BE2C (cell line): ENCODE measurements at regions not wholly inside any gene's neighbourhood (a gene's known extent, or its start where the extent isn't known, plus 50 kb on each side); places are given as distances from the start of the nearest gene placed in this dataset.

Experiments used
- DNase-seq: peaks from one replicate; pipeline ENCODE4 v3.0.0-alpha.2; 2020
- H3K27me3 ChIP-seq: fragments of 250-450 bp; sonication (Bioruptor Pico); 2 replicates; pipeline ENCODE4 v1.5.1; 2020; ENCODE audit warnings: mild to moderate bottlenecking
- H3K36me3 ChIP-seq: fragments of 250-450 bp; sonication (Bioruptor Pico); 2 replicates; pipeline ENCODE4 v1.5.1; 2020; ENCODE audit warnings: mild to moderate bottlenecking
- H3K4me1 ChIP-seq: fragments of 250-450 bp; sonication (Bioruptor Pico); 2 replicates; pipeline ENCODE4 v1.5.1; 2020
- H3K4me3 ChIP-seq: 2 replicates; pipeline ENCODE4 v1.5.1; 2011; ENCODE audit warnings: low read depth, low read length
- H3K9me3 ChIP-seq: fragments of 250-450 bp; sonication (Bioruptor Pico); 2 replicates; pipeline ENCODE4 v1.5.1; 2020
- TF ChIP-seq, protein P1 (sequence below): IDR thresholded peaks from 2 replicates; pipeline ENCODE4 v1.5.1; 2012; ENCODE audit warnings: mild to moderate bottlenecking, low read depth, low read length

DNA sequence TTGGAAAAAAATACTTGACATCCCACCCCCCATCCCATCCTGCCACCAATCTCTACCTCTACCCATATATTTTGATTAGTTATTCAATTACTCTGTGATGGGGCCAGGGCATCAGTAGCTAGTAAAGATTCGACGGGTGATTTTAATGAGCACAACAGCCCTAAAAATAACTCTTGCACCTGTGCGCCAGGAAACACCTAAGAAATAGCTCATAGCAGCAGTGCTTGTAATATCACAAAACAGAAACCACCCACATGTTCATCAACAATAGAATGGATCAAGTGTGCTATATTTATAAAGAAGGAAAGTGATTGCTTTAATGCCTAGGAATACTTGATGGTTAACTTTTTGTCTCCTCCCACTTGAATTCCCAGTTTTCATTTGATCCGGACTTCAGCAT lies 225.6 kb upstream of the LCORL start:
- H3K36me3 ChIP-seq, result no peaks in the 10 kb centered on the region
- no peaks in the 10 kb centered on the region; the same call in 1 of the 2 replicates for H3K9me3 ChIP-seq
- TF ChIP-seq, protein P1, sequence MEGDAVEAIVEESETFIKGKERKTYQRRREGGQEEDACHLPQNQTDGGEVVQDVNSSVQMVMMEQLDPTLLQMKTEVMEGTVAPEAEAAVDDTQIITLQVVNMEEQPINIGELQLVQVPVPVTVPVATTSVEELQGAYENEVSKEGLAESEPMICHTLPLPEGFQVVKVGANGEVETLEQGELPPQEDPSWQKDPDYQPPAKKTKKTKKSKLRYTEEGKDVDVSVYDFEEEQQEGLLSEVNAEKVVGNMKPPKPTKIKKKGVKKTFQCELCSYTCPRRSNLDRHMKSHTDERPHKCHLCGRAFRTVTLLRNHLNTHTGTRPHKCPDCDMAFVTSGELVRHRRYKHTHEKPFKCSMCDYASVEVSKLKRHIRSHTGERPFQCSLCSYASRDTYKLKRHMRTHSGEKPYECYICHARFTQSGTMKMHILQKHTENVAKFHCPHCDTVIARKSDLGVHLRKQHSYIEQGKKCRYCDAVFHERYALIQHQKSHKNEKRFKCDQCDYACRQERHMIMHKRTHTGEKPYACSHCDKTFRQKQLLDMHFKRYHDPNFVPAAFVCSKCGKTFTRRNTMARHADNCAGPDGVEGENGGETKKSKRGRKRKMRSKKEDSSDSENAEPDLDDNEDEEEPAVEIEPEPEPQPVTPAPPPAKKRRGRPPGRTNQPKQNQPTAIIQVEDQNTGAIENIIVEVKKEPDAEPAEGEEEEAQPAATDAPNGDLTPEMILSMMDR, result no peak
- no peaks in the 10 kb centered on the region; the same call in none of the 2 replicates for H3K27me3 ChIP-seq
- no peak for DNase-seq
- no peak overlapping the region for H3K4me3 ChIP-seq
- no peaks in the 10 kb centered on the region for H3K4me1 ChIP-seq

DNA sequence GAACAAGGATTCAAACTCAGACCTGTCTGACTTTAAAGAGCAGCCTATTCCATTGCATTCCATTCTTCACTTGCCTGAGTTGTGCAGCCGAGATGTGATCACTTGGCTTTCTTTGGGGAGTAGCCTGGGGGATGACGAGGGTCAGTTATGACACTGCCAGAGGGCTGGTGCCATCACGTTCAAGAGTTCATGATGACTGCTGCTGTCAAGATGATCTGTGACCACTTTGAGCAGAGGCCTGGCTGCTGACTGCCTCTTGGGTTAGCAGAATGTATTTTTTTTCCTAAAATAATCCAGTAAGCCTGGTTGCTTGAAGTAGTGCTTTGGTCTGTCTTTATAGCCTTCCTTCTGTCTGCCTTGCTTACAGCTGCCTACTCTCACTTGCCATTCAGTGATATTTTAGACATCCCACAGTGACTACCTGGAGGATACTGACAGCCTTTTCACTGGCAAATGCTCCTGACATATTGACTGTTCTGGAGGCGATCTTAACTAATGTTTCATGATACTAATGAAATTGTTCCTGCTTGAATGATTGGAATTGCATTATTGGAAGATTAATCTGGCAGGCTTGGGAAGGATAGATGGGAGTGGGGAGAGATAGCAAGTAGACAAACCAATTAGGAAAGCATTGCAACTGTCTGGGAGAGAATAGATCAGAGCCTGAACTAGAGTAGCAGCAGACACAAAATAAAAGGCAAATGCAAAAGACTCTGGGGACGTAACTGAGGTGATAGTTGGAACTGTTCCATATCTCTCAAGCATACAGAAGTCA lies 221.6 kb upstream of the LCORL start:
- Histone ChIP-seq H3K36me3 (no peaks in the 10 kb centered on the region), H3K27me3 (no peaks in the 10 kb centered on the region; the same call in none of the 2 replicates), H3K4me1 (no peaks in the 10 kb centered on the region), H3K4me3 (no peak overlapping the region), H3K9me3 (no peaks in the 10 kb centered on the region; the same call in 1 of the 2 replicates)
- TF ChIP-seq, protein P1, result no peak
- no peak for DNase-seq

DNA sequence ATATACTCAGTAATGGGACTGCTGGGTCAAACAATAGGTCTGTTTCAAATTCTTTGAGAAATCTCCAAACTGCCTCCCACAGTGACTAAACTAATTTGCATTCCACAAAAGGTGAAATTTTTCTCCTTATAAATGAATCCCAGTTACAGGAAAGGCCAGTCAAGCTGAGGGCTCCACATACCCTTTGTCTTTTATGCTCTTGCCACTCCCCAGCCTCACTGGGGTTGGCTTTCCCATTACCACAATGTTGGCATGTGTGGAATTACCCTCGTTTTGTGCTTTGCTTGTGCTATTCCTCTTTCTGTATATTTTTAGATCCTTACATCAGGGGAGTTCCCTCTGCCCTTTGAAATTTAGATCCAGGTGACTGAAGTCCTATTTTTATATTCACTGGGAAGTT lies 220.2 kb upstream of the LCORL start:
- TF ChIP-seq, protein P1, result no peak
- Histone ChIP-seq H3K9me3 (no peaks in the 10 kb centered on the region), H3K4me3 (no peak overlapping the region), H3K27me3 (no peaks in the 10 kb centered on the region; the same call in none of the 2 replicates), H3K4me1 (no peaks in the 10 kb centered on the region), H3K36me3 (no peaks in the 10 kb centered on the region)
- DNase-seq, result no peak

DNA sequence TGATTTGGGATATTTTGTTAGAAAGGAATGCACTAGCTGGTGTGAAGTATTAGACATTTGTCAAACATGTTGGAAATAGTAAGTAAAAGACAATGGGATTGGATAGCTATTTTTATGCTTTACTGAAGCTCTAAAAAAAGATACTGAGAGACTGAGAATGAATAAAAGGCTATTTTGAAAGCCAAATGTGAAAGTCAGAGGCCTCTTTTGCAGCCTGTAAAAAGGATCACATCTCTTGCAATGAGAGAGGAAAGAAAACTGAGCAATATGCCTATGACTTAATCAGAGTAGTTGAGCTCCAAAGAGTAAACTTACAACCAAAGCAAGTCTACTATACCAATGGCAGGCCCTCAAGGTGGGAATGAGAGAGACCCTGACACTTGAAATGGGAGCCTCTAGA lies 212.6 kb upstream of the LCORL start:
- no peak overlapping the region for H3K4me3 ChIP-seq
- H3K9me3 ChIP-seq, result no peaks in the 10 kb centered on the region
- no peaks in the 10 kb centered on the region for H3K36me3 ChIP-seq
- no peaks in the 10 kb centered on the region for H3K27me3 ChIP-seq
- no peak for DNase-seq
- TF ChIP-seq, protein P1, result no peak
- no peaks in the 10 kb centered on the region for H3K4me1 ChIP-seq

DNA sequence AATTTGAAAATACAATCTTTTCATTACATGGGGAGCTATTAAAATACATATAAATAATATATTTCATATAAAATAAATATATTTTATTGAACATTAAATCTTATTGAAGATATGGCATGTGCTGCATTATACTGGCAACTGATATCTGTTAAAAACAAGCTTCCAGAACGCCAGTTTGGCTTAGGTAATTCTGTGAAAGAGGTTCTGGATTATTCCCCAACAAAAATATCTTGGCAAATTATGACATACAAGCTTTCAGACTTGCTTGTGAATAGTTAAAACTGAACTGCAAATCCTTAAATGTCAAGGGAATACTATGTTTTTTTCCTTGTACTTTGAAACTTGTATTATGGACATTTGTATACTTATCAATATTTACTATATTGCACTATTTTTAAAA lies 210.2 kb upstream of the LCORL start:
- H3K27me3 ChIP-seq, result no peaks in the 10 kb centered on the region
- H3K4me3 ChIP-seq, result no peak overlapping the region
- no peaks in the 10 kb centered on the region for H3K9me3 ChIP-seq
- DNase-seq, result no peak
- no peaks in the 10 kb centered on the region for H3K4me1 ChIP-seq
- H3K36me3 ChIP-seq, result no peaks in the 10 kb centered on the region
- TF ChIP-seq, protein P1, result no peak

DNA sequence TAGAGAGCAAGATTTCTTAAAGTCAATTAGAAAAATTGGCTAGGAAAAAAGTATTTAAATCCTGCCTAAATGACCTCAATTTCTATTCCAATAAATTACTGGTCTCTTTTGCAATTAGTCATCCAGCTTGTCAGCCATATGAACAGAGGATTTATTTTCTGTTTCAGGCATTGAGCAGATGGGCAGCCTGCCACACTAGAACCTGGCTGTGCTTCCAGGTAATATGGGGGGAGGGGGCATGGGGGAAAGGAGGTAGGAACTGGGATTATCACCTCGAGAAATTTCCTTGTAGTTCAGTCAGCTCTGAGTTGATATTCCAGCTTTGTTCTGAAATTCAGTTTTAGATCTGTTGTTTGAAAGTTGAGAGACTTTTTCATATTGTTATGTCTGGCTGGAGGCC lies 206.3 kb upstream of the LCORL start:
- H3K4me1 ChIP-seq, result no peaks in the 10 kb centered on the region
- TF ChIP-seq, protein P1, result no peak
- H3K36me3 ChIP-seq, result no peaks in the 10 kb centered on the region
- H3K27me3 ChIP-seq, result 0 out of 2 replicates have a peak, but pooled peaks cover 4% of the 10 kb centered on the region
- H3K9me3 ChIP-seq, result no peaks in the 10 kb centered on the region
- DNase-seq, result no peak
- H3K4me3 ChIP-seq, result no peak overlapping the region
